Panc1 (cell line): ENCODE measurements at regions not wholly inside any gene's neighbourhood (a gene's known extent, or its start where the extent isn't known, plus 50 kb on each side); places are given as distances from the start of the nearest gene placed in this dataset.

ENCODE experiments used
- ATAC-seq: fragments of 200-7000 bp; cut with Tn5 transposase; 2 replicates; pipeline ENCODE4 v1.9.1; 2020; ENCODE audit warnings: mild to moderate bottlenecking, moderate library complexity
- BruUV-seq: library from RNA; stranded (reverse); fragments of 400-500 nt; replicated peaks from 2 replicates; lab custom pipeline; 2021; lab: Mats Ljungman, UMichigan
- CTCF ChIA-PET: fragments of 300-600 bp; sonication (Branson Sonifier 250); formaldehyde crosslinking; loops from one replicate; lab custom pipeline; 2022; ENCODE audit warnings: antibody characterized with exemption; lab: Charles Lee
- POLR2A ChIA-PET: fragments of 300-600 bp; sonication (Branson Sonifier 250); formaldehyde crosslinking; loops from one replicate; lab custom pipeline; 2022; ENCODE audit warnings: antibody characterized with exemption; lab: Charles Lee
- DNase-seq: peaks from one replicate; pipeline ENCODE4 v3.0.0-alpha.2; 2010; ENCODE audit warnings: low read depth, low spot score
- H3K27ac ChIP-seq: 2 replicates; pipeline ENCODE4 v1.5.1; 2011; ENCODE audit warnings: mild to moderate bottlenecking, low read length, inconsistent platforms
- H3K27me3 ChIP-seq: fragments of 200-500 bp; sonication (Bioruptor generic); 2 replicates; pipeline ENCODE4 v1.6.0; 2014; ENCODE audit warnings: low read length, inconsistent platforms; ENCODE audit not compliant: control insufficient read depth, insufficient read depth
- H3K36me3 ChIP-seq: fragments of 200-500 bp; sonication (Bioruptor generic); 2 replicates; pipeline ENCODE4 v1.5.1; 2014; ENCODE audit warnings: inconsistent platforms, mild to moderate bottlenecking, low read length, moderate library complexity; ENCODE audit not compliant: control insufficient read depth, insufficient read depth
- H3K4me1 ChIP-seq: 2 replicates; pipeline ENCODE4 v1.5.1; 2011; ENCODE audit warnings: inconsistent platforms, mild to moderate bottlenecking, low read length, moderate library complexity; ENCODE audit not compliant: control insufficient read depth, insufficient read depth
- H3K4me3 ChIP-seq, 2 experiments: 2 replicates each; pipeline ENCODE4 v1.5.1; 2011 to 2012; ENCODE audit warnings: low read depth in 2 of 2, low read length in 2 of 2, mild to moderate bottlenecking in 2 of 2, inconsistent platforms in 1 of 2, moderate library complexity in 1 of 2
- H3K9me3 ChIP-seq: fragments of 200-500 bp; sonication (Bioruptor generic); 2 replicates; pipeline ENCODE4 v1.5.1; 2014; ENCODE audit warnings: low read depth, mild to moderate bottlenecking, inconsistent platforms, low read length, moderate library complexity; ENCODE audit not compliant: control insufficient read depth, insufficient read depth
- POLR2AphosphoS5 ChIP-seq: IDR thresholded peaks from 2 replicates; pipeline ENCODE4 v1.6.1; 2012; ENCODE audit warnings: mild to moderate bottlenecking, low read depth, low read length, moderate library complexity
- SIN3A ChIP-seq: IDR thresholded peaks from 2 replicates; pipeline ENCODE4 v1.6.1; 2012; ENCODE audit warnings: low read depth, mild to moderate bottlenecking, low read length, moderate library complexity, borderline replicate concordance; ENCODE audit not compliant: insufficient read depth
- TCF7L2 ChIP-seq: IDR thresholded peaks from 2 replicates; pipeline ENCODE4 v1.6.1; 2011; ENCODE audit warnings: mild to moderate bottlenecking, low read depth, low read length, inconsistent platforms
- in situ Hi-C: cut with HindIII; loops from 2 replicates; pipeline ENCODE4 v1.10.0; 2016; ENCODE audit warnings: low sequenced_read_pairs, low pct_unique_long_range_greater_than_20kb
- intact Hi-C: fragments of 100-400 bp; cut with micrococcal nuclease; formaldehyde crosslinking; loops from one replicate; pipeline ENCODE4 v1.10.0; 2022; ENCODE audit not compliant: unreplicated experiment
- TF ChIP-seq, protein P1 (sequence below): fragments of 450-650 bp; IDR thresholded peaks from 2 replicates; pipeline ENCODE4 v1.5.1; 2017; ENCODE audit warnings: mild to moderate bottlenecking
- TF ChIP-seq, protein P2 (sequence below), 2 experiments: IDR thresholded peaks; 2 replicates each; pipeline ENCODE4 v1.6.1; 2011 to 2012; ENCODE audit warnings: low read depth in 2 of 2, control low read depth in 1 of 2, low read length in 1 of 2, mild to moderate bottlenecking in 1 of 2, moderate library complexity in 1 of 2; ENCODE audit not compliant: insufficient read depth in 1 of 2

DNA sequence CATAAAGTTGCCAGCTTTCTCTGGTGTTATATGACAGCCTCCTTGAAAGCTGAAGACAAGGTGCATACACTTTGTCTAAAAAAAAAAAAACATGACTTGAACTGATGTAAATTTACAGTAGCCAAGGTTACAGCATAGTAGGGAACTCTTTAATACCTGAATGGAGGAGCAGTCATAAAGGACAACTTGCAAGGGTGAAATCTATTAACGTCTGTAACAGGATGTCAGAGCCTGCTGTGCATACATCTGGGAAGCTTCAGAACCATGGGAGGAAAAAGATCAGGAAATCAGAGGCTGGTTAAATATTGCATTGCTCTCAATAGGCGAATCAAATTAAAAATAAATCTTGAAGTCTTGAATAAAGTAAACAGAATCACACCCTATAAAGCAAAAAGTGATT is 484.0 kb upstream of the CTSO start:
- ChIA-PET POLR2A (no interaction called here), CTCF (no interaction called here)
- no peaks in the 10 kb centered on the region for H3K27me3 ChIP-seq
- ATAC-seq (no peak), DNase-seq (no peak)
- no TSS peak for BruUV-seq
- H3K9me3 ChIP-seq: no peaks in the 10 kb centered on the region
- no peak overlapping the region for H3K27ac ChIP-seq
- H3K4me1 ChIP-seq: no peaks in the 10 kb centered on the region
- TF ChIP-seq, protein P1, sequence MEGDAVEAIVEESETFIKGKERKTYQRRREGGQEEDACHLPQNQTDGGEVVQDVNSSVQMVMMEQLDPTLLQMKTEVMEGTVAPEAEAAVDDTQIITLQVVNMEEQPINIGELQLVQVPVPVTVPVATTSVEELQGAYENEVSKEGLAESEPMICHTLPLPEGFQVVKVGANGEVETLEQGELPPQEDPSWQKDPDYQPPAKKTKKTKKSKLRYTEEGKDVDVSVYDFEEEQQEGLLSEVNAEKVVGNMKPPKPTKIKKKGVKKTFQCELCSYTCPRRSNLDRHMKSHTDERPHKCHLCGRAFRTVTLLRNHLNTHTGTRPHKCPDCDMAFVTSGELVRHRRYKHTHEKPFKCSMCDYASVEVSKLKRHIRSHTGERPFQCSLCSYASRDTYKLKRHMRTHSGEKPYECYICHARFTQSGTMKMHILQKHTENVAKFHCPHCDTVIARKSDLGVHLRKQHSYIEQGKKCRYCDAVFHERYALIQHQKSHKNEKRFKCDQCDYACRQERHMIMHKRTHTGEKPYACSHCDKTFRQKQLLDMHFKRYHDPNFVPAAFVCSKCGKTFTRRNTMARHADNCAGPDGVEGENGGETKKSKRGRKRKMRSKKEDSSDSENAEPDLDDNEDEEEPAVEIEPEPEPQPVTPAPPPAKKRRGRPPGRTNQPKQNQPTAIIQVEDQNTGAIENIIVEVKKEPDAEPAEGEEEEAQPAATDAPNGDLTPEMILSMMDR: no peak
- TF ChIP-seq TCF7L2 (no peak), SIN3A (no peak), POLR2AphosphoS5 (no peak)
- TF ChIP-seq, protein P2, sequence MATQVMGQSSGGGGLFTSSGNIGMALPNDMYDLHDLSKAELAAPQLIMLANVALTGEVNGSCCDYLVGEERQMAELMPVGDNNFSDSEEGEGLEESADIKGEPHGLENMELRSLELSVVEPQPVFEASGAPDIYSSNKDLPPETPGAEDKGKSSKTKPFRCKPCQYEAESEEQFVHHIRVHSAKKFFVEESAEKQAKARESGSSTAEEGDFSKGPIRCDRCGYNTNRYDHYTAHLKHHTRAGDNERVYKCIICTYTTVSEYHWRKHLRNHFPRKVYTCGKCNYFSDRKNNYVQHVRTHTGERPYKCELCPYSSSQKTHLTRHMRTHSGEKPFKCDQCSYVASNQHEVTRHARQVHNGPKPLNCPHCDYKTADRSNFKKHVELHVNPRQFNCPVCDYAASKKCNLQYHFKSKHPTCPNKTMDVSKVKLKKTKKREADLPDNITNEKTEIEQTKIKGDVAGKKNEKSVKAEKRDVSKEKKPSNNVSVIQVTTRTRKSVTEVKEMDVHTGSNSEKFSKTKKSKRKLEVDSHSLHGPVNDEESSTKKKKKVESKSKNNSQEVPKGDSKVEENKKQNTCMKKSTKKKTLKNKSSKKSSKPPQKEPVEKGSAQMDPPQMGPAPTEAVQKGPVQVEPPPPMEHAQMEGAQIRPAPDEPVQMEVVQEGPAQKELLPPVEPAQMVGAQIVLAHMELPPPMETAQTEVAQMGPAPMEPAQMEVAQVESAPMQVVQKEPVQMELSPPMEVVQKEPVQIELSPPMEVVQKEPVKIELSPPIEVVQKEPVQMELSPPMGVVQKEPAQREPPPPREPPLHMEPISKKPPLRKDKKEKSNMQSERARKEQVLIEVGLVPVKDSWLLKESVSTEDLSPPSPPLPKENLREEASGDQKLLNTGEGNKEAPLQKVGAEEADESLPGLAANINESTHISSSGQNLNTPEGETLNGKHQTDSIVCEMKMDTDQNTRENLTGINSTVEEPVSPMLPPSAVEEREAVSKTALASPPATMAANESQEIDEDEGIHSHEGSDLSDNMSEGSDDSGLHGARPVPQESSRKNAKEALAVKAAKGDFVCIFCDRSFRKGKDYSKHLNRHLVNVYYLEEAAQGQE (IDR thresholded peaks at IDR 0.05; ENCODE audit: insufficient read depth in 1 of 2, low read depth in 2 of 2, low read length in 1 of 2): no peak
- in situ Hi-C loops (no loop called here), intact Hi-C loops (no loop called here)
- no peaks in the 10 kb centered on the region for H3K36me3 ChIP-seq
- no peak overlapping the region for H3K4me3 ChIP-seq

DNA sequence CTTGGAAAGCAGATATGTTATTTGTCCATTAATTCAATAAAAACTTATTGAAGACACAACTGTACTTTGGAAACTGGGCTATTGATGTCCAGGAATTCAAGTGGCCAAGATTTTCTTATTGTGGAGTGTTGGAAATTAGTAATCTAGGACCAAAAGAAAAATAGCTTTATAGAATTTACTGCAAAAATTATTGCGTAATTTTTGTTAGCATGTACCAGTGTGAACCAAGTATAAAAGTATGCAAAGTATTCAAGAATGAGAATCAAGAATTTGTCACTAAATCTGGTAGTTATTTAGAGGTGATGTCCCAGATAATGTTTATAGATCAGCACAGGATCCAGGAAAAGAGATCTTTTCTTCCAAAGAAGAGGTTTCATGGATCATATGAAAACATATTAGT is 468.9 kb upstream of the CTSO start:
- BruUV-seq: no TSS peak

More for the DNA sequence above, 468.9 kb upstream of the CTSO start:
- in situ Hi-C loops: no loop called here
- CTCF ChIA-PET: no interaction called here
- POLR2A ChIA-PET: no interaction called here
- Histone ChIP-seq H3K27me3 (no peaks in the 10 kb centered on the region), H3K36me3 (no peaks in the 10 kb centered on the region), H3K9me3 (no peaks in the 10 kb centered on the region), H3K27ac (no peak overlapping the region), H3K4me1 (no peaks in the 10 kb centered on the region), H3K4me3 (no peak overlapping the region)
- intact Hi-C loops: no loop called here
- TF ChIP-seq TCF7L2: no peak
- TF ChIP-seq, protein P1: no peak
- TF ChIP-seq SIN3A: no peak
- TF ChIP-seq, protein P2 (IDR thresholded peaks at IDR 0.05; ENCODE audit: insufficient read depth in 1 of 2, low read depth in 2 of 2, low read length in 1 of 2): no peak
- no peak for TF ChIP-seq POLR2AphosphoS5
- DNase-seq: no peak
- ATAC-seq: no peak
